Activated T-cell treated with anti-CD3 and anti-CD28 coated beads, Interleukin-2, amount 50 U/mL, for 24 hours (primary cell): ENCODE measurements at regions not wholly inside any gene's neighbourhood (a gene's known extent, or its start where the extent isn't known, plus 50 kb on each side); places are given as distances from the start of the nearest gene placed in this dataset.

Source experiments
- DNase-seq: peaks from one replicate; pipeline ENCODE4 v3.0.0-alpha.2; 2020
- H3K27ac Mint-ChIP-seq: 2 replicates; pipeline ENCODE4 v1.8.0; 2020; ENCODE audit warnings: mild to moderate bottlenecking, mixed read lengths
- H3K27me3 Mint-ChIP-seq: 2 replicates; pipeline ENCODE4 v1.8.0; 2020; ENCODE audit warnings: mixed read lengths
- H3K36me3 Mint-ChIP-seq: 2 replicates; pipeline ENCODE4 v1.8.0; 2020; ENCODE audit warnings: low read depth, mixed read lengths
- H3K4me1 Mint-ChIP-seq: 2 replicates; pipeline ENCODE4 v1.8.0; 2020; ENCODE audit warnings: low read depth, mixed read lengths
- H3K4me3 Mint-ChIP-seq: 2 replicates; pipeline ENCODE4 v1.8.0; 2020; ENCODE audit warnings: mild to moderate bottlenecking, moderate library complexity, mixed read lengths
- H3K9me3 Mint-ChIP-seq: 2 replicates; pipeline ENCODE4 v1.8.0; 2020; ENCODE audit warnings: mixed read lengths

GRCh38 chr5:105573575-105573974 is 2011.0 kb upstream of the NUDT12 start:
- H3K9me3 Mint-ChIP-seq = peaks cover 5% of the 10 kb centered on the region
- H3K36me3 Mint-ChIP-seq = no peaks in the 10 kb centered on the region
- H3K4me3 Mint-ChIP-seq = no peak overlapping the region
- H3K27ac Mint-ChIP-seq = no peak overlapping the region
- no peak for DNase-seq
- H3K4me1 Mint-ChIP-seq = no peaks in the 10 kb centered on the region
- no peaks in the 10 kb centered on the region for H3K27me3 Mint-ChIP-seq

GRCh38 chr5:105565531-105565930 is 2002.9 kb upstream of the NUDT12 start:
- Mint-ChIP-seq H3K27ac (no peak overlapping the region), H3K36me3 (no peaks in the 10 kb centered on the region), H3K4me1 (no peaks in the 10 kb centered on the region), H3K4me3 (no peak overlapping the region), H3K9me3 (peaks cover 21% of the 10 kb centered on the region), H3K27me3 (no peaks in the 10 kb centered on the region)
- no peak for DNase-seq

GRCh38 chr5:105563842-105564241 is 2001.3 kb upstream of the NUDT12 start:
- H3K36me3 Mint-ChIP-seq = no peaks in the 10 kb centered on the region
- DNase-seq = no peak
- H3K4me3 Mint-ChIP-seq = no peak overlapping the region
- no peaks in the 10 kb centered on the region for H3K4me1 Mint-ChIP-seq
- H3K27ac Mint-ChIP-seq = no peak overlapping the region
- no peaks in the 10 kb centered on the region for H3K27me3 Mint-ChIP-seq
- H3K9me3 Mint-ChIP-seq = peaks cover 22% of the 10 kb centered on the region

- Mint-ChIP-seq H3K27ac (no peak overlapping the region), H3K9me3 (peaks cover 12% of the 10 kb centered on the region), H3K4me1 (no peaks in the 10 kb centered on the region), H3K27me3 (no peaks in the 10 kb centered on the region), H3K4me3 (no peak overlapping the region), H3K36me3 (no peaks in the 10 kb centered on the region)
- no peak for DNase-seq
Observed at GRCh38 chr5:105554568-105555169, 1992.1 kb upstream of the NUDT12 start.

- Mint-ChIP-seq H3K4me1 (no peaks in the 10 kb centered on the region), H3K36me3 (no peaks in the 10 kb centered on the region), H3K27me3 (no peaks in the 10 kb centered on the region), H3K27ac (no peak overlapping the region), H3K4me3 (no peak overlapping the region), H3K9me3 (peaks cover 9% of the 10 kb centered on the region)
- no peak for DNase-seq
Observed at GRCh38 chr5:105544300-105544699, 1981.7 kb upstream of the NUDT12 start.

GRCh38 chr5:105536675-105537074 is 1974.1 kb upstream of the NUDT12 start:
- no peak overlapping the region for H3K27ac Mint-ChIP-seq
- H3K9me3 Mint-ChIP-seq = no peaks in the 10 kb centered on the region
- no peak for DNase-seq
- H3K36me3 Mint-ChIP-seq = no peaks in the 10 kb centered on the region
- H3K27me3 Mint-ChIP-seq = no peaks in the 10 kb centered on the region
- no peaks in the 10 kb centered on the region for H3K4me1 Mint-ChIP-seq
- no peak overlapping the region for H3K4me3 Mint-ChIP-seq

- H3K27me3 Mint-ChIP-seq = no peaks in the 10 kb centered on the region
- no peaks in the 10 kb centered on the region for H3K36me3 Mint-ChIP-seq
- no peak overlapping the region for H3K27ac Mint-ChIP-seq
- H3K4me1 Mint-ChIP-seq = no peaks in the 10 kb centered on the region
- H3K9me3 Mint-ChIP-seq = peaks cover 21% of the 10 kb centered on the region
- no peak overlapping the region for H3K4me3 Mint-ChIP-seq
- no peak for DNase-seq
Observed at GRCh38 chr5:105530716-105531261, 1968.2 kb upstream of the NUDT12 start.

GRCh38 chr5:105529851-105530250 is 1967.3 kb upstream of the NUDT12 start:
- no peaks in the 10 kb centered on the region for H3K27me3 Mint-ChIP-seq
- H3K4me3 Mint-ChIP-seq = no peak overlapping the region

GRCh38 chr5:105508519-105508918 is 1945.9 kb upstream of the NUDT12 start:
- Mint-ChIP-seq H3K27me3 (no peaks in the 10 kb centered on the region), H3K9me3 (peaks cover 19% of the 10 kb centered on the region), H3K36me3 (no peaks in the 10 kb centered on the region), H3K27ac (no peak overlapping the region), H3K4me1 (no peaks in the 10 kb centered on the region), H3K4me3 (no peak overlapping the region)
- DNase-seq = no peak

More at GRCh38 chr5:105529851-105530250, 1967.3 kb upstream of the NUDT12 start:
- Mint-ChIP-seq H3K4me1 (no peaks in the 10 kb centered on the region), H3K27ac (no peak overlapping the region), H3K9me3 (peaks cover 21% of the 10 kb centered on the region), H3K36me3 (no peaks in the 10 kb centered on the region)
- no peak for DNase-seq

- no peaks in the 10 kb centered on the region for H3K27me3 Mint-ChIP-seq
- H3K27ac Mint-ChIP-seq = no peak overlapping the region
- H3K4me3 Mint-ChIP-seq = no peak overlapping the region
- H3K4me1 Mint-ChIP-seq = no peaks in the 10 kb centered on the region
- no peak for DNase-seq
- H3K36me3 Mint-ChIP-seq = no peaks in the 10 kb centered on the region
- peaks cover 19% of the 10 kb centered on the region for H3K9me3 Mint-ChIP-seq
Observed at GRCh38 chr5:105506692-105507277, 1944.2 kb upstream of the NUDT12 start.

- Mint-ChIP-seq H3K9me3 (peaks cover 18% of the 10 kb centered on the region), H3K4me3 (no peak overlapping the region), H3K27ac (no peak overlapping the region), H3K4me1 (no peaks in the 10 kb centered on the region), H3K27me3 (no peaks in the 10 kb centered on the region), H3K36me3 (no peaks in the 10 kb centered on the region)
- no peak for DNase-seq
Observed at GRCh38 chr5:105503950-105504349, 1941.4 kb upstream of the NUDT12 start.

- Mint-ChIP-seq H3K27ac (no peak overlapping the region), H3K36me3 (no peaks in the 10 kb centered on the region), H3K4me1 (no peaks in the 10 kb centered on the region), H3K4me3 (no peak overlapping the region), H3K27me3 (no peaks in the 10 kb centered on the region), H3K9me3 (peaks cover 20% of the 10 kb centered on the region)
- no peak for DNase-seq
Observed at GRCh38 chr5:105501315-105501714, 1938.7 kb upstream of the NUDT12 start.

GRCh38 chr5:105475401-105475800 is 1912.8 kb upstream of the NUDT12 start:
- Mint-ChIP-seq H3K4me3 (no peak overlapping the region), H3K36me3 (no peaks in the 10 kb centered on the region), H3K9me3 (peaks cover 3% of the 10 kb centered on the region), H3K4me1 (no peaks in the 10 kb centered on the region), H3K27me3 (no peaks in the 10 kb centered on the region), H3K27ac (no peak overlapping the region)
- DNase-seq = no peak

- no peak overlapping the region for H3K4me3 Mint-ChIP-seq
- H3K9me3 Mint-ChIP-seq = peaks cover 18% of the 10 kb centered on the region
- H3K36me3 Mint-ChIP-seq = no peaks in the 10 kb centered on the region
- no peaks in the 10 kb centered on the region for H3K27me3 Mint-ChIP-seq
- DNase-seq = no peak
- H3K27ac Mint-ChIP-seq = no peak overlapping the region
- H3K4me1 Mint-ChIP-seq = no peaks in the 10 kb centered on the region
Observed at GRCh38 chr5:105462377-105462776, 1899.8 kb upstream of the NUDT12 start.

- no peaks in the 10 kb centered on the region for H3K36me3 Mint-ChIP-seq
- no peaks in the 10 kb centered on the region for H3K27me3 Mint-ChIP-seq
- H3K27ac Mint-ChIP-seq = no peak overlapping the region
- no peak for DNase-seq
- no peak overlapping the region for H3K4me3 Mint-ChIP-seq
- peaks cover 22% of the 10 kb centered on the region for H3K9me3 Mint-ChIP-seq
- H3K4me1 Mint-ChIP-seq = no peaks in the 10 kb centered on the region
Observed at GRCh38 chr5:105460721-105461120, 1898.1 kb upstream of the NUDT12 start.
